NCI-H187 treated with DMSO at 0.1 percent for 48 hours (cell line): ENCODE measurements at regions not wholly inside any gene's neighbourhood (a gene's known extent, or its start where the extent isn't known, plus 50 kb on each side); places are given as distances from the start of the nearest gene placed in this dataset.
"Not testable (repeated sequence)": the region's sequence is repeated elsewhere in the genome, so short reads cannot be mapped to it uniquely, and the experiment has no call there.

Experiments
- DNase-seq: peaks from one replicate; lab custom pipeline; 2025; lab: John Stamatoyannopoulos, UW

GRCh38 chr10:64023926-64024470, 502.8 kb downstream of the REEP3 start:
- DNase-seq = no peak

- no peak for DNase-seq
These were observed 512.5 kb downstream of the REEP3 start for GRCh38 chr10:64033711-64034110.

- no peak for DNase-seq
These were observed 515.2 kb downstream of the REEP3 start for GRCh38 chr10:64036321-64036930.

- no peak for DNase-seq
These were observed 516.0 kb downstream of the REEP3 start for GRCh38 chr10:64037071-64037661.

- DNase-seq = no peak
These were observed 516.9 kb downstream of the REEP3 start for GRCh38 chr10:64038107-64038506.

- no peak for DNase-seq
These were observed 518.0 kb downstream of the REEP3 start for GRCh38 chr10:64039198-64039597.

GRCh38 chr10:64040781-64041180, 519.6 kb downstream of the REEP3 start:
- DNase-seq = no peak

- peak; percentile 1 for DNase-seq
These were observed 520.2 kb downstream of the REEP3 start for GRCh38 chr10:64041185-64041988.

GRCh38 chr10:64041989-64042490, 520.8 kb downstream of the REEP3 start:
- DNase-seq = no peak

GRCh38 chr10:64044098-64044497, 522.9 kb downstream of the REEP3 start:
- DNase-seq = no peak

- not testable (repeated sequence) for DNase-seq
These were observed 523.9 kb downstream of the REEP3 start for GRCh38 chr10:64044957-64045632.

- no peak for DNase-seq
These were observed 533.2 kb downstream of the REEP3 start for GRCh38 chr10:64054392-64054791.

- no peak for DNase-seq
These were observed 538.7 kb downstream of the REEP3 start for GRCh38 chr10:64059884-64060283.

- no peak for DNase-seq
These were observed 539.2 kb downstream of the REEP3 start for GRCh38 chr10:64060389-64060788.

- DNase-seq = no peak
These were observed 541.6 kb downstream of the REEP3 start for GRCh38 chr10:64062793-64063192.

- DNase-seq = no peak
These were observed 545.9 kb downstream of the REEP3 start for GRCh38 chr10:64067009-64067606.

GRCh38 chr10:64067859-64068258, 546.7 kb downstream of the REEP3 start:
- no peak for DNase-seq

GRCh38 chr10:64070241-64070640, 549.0 kb downstream of the REEP3 start:
- no peak for DNase-seq

- DNase-seq = no peak
These were observed 550.0 kb downstream of the REEP3 start for GRCh38 chr10:64071218-64071617.

- DNase-seq = no peak
These were observed 554.4 kb downstream of the REEP3 start for GRCh38 chr10:64075604-64076003.

- no peak for DNase-seq
These were observed 555.2 kb downstream of the REEP3 start for GRCh38 chr10:64076322-64076940.
